B cell (primary cell): ENCODE measurements at regions not wholly inside any gene's neighbourhood (a gene's known extent, or its start where the extent isn't known, plus 50 kb on each side); places are given as distances from the start of the nearest gene placed in this dataset.

ENCODE experiments used
- ATAC-seq: fragments of 200-7000 bp; cut with Tn5 transposase; one replicate; pipeline ENCODE4 v1.10.0; 2021; ENCODE audit warnings: low read depth, mild to moderate bottlenecking, moderate number of reproducible peaks, moderate library complexity
- CTCF ChIA-PET: fragments of 350-600 bp; sonication (Branson Sonifier 250); formaldehyde crosslinking; loops from one replicate; lab custom pipeline; 2021; ENCODE audit warnings: antibody characterized with exemption, inconsistent platforms; lab: Charles Lee
- POLR2A ChIA-PET: fragments of 350-600 bp; sonication (Branson Sonifier 250); formaldehyde crosslinking; loops from one replicate; lab custom pipeline; 2021; ENCODE audit warnings: antibody characterized with exemption; lab: Charles Lee
- DNase-seq: peaks from one replicate; pipeline ENCODE4 v3.0.0; 2013
- H2AFZ ChIP-seq: 2 replicates; pipeline ENCODE4 v1.6.1; 2012; ENCODE audit warnings: mild to moderate bottlenecking, low read depth, low read length; ENCODE audit not compliant: insufficient read depth, poor library complexity, severe bottlenecking
- H3K27ac ChIP-seq, 2 donors: 1 replicate in 1 of 2; 2 replicates in 1 of 2; pipeline ENCODE4 v1.5.1; 2012 to 2013; ENCODE audit warnings: low read length in 2 of 2, mild to moderate bottlenecking in 2 of 2, moderate library complexity in 1 of 2
- H3K27me3 ChIP-seq, 4 experiments: fragments of 200-600 bp in 1 of 4; sonication (generic) in 1 of 4; replicated peaks in 1 of 4; 1 replicate in 2 of 4; 2 replicates in 2 of 4; pipeline versions ENCODE4 v1.6.1 to v1.7.0; 2013 to 2016; ENCODE audit warnings: low read length in 3 of 4, mild to moderate bottlenecking in 2 of 4, mixed read lengths in 1 of 4, moderate library complexity in 1 of 4; ENCODE audit not compliant: insufficient read depth in 4 of 4, control insufficient read depth in 3 of 4; ENCODE audit errors: control extremely low read depth in 1 of 4
- H3K36me3 ChIP-seq, 2 experiments: replicated peaks in 1 of 2; 1 replicate in 1 of 2; 2 replicates in 1 of 2; pipeline versions ENCODE4 v1.6.1 to v1.7.1; 2013; ENCODE audit warnings: low read length in 1 of 2; ENCODE audit not compliant: insufficient read depth in 2 of 2, control insufficient read depth in 1 of 2; ENCODE audit errors: control extremely low read depth in 1 of 2, extremely low read depth in 1 of 2
- H3K4me1 ChIP-seq, 2 donors: fragments of 200-600 bp in 1 of 2; sonication (generic) in 1 of 2; 1 replicate in 1 of 2; 2 replicates in 1 of 2; pipeline versions ENCODE4 v1.5.1 to v1.6.1; 2013 to 2017; ENCODE audit warnings: low read length in 2 of 2; ENCODE audit not compliant: control insufficient read depth in 2 of 2, insufficient read depth in 2 of 2
- H3K4me2 ChIP-seq: replicated peaks from 2 replicates; pipeline ENCODE3; 2012; ENCODE audit warnings: mild to moderate bottlenecking, low read depth, low read length; ENCODE audit not compliant: poor library complexity, severe bottlenecking
- H3K4me3 ChIP-seq, 5 experiments: fragments of 200-600 bp in 1 of 5; sonication (generic) in 1 of 5; 1 replicate in 3 of 5; 2 replicates in 2 of 5; pipeline versions ENCODE4 v1.5.1 to v1.7.0; 2011 to 2016; ENCODE audit warnings: low read length in 4 of 5, mild to moderate bottlenecking in 4 of 5, low read depth in 2 of 5, control low read depth in 1 of 5, moderate library complexity in 1 of 5; ENCODE audit not compliant: insufficient read depth in 1 of 5; ENCODE audit errors: control extremely low read depth in 1 of 5, extremely low read depth in 1 of 5
- H3K79me2 ChIP-seq: fragments of 200-600 bp; sonication (generic); one replicate; pipeline ENCODE4 v1.6.0; 2016; ENCODE audit warnings: low read length; ENCODE audit not compliant: control insufficient read depth, insufficient read depth
- H3K9ac ChIP-seq: fragments of 200-600 bp; sonication (generic); 2 replicates; pipeline ENCODE4 v1.6.1; 2017; ENCODE audit warnings: mild to moderate bottlenecking, low read length, moderate library complexity
- H3K9me3 ChIP-seq, 3 donors: one replicate each; pipeline versions ENCODE4 v1.6.1 to v1.7.1; 2013; ENCODE audit warnings: low read length in 2 of 3; ENCODE audit not compliant: control insufficient read depth in 2 of 3, insufficient read depth in 1 of 3; ENCODE audit errors: control extremely low read depth in 1 of 3
- H4K20me1 ChIP-seq: 2 replicates; pipeline ENCODE4 v1.6.0; 2012; ENCODE audit warnings: mild to moderate bottlenecking, low read length; ENCODE audit not compliant: insufficient read depth, control insufficient read depth, poor library complexity, severe bottlenecking
- H3K27ac Mint-ChIP-seq: one replicate; pipeline ENCODE4 v1.8.0; 2021; ENCODE audit warnings: mixed read lengths
- H3K27me3 Mint-ChIP-seq: one replicate; pipeline ENCODE4 v1.8.0; 2021; ENCODE audit warnings: mixed read lengths
- H3K4me1 Mint-ChIP-seq: one replicate; pipeline ENCODE4 v1.8.0; 2021; ENCODE audit warnings: mixed read lengths
- H3K4me3 Mint-ChIP-seq: one replicate; pipeline ENCODE4 v1.8.0; 2021; ENCODE audit warnings: mixed read lengths
- H3K9me3 Mint-ChIP-seq: one replicate; pipeline ENCODE4 v1.8.0; 2022; ENCODE audit warnings: mixed read lengths; ENCODE audit not compliant: insufficient read depth
- EZH2 ChIP-seq: IDR thresholded peaks from 2 replicates; pipeline ENCODE4 v1.6.1; 2012; ENCODE audit warnings: borderline replicate concordance, low read depth, mild to moderate bottlenecking, moderate library complexity, low read length; ENCODE audit not compliant: insufficient read depth, poor library complexity, severe bottlenecking
- WGBS: methylation state at CpG from one replicate; pipeline ENCODE4 v1.1.5; 2013; ENCODE audit warnings: missing lambda C conversion rate; ENCODE audit not compliant: insufficient coverage; 5-methylcytosine and 5-hydroxymethylcytosine counted together
- intact Hi-C: fragments of 100-400 bp; cut with micrococcal nuclease; formaldehyde crosslinking; loops from one replicate; pipeline ENCODE4 v1.10.0; 2022
- TF ChIP-seq, protein P1 (sequence below): fragments of 200-600 bp; IDR thresholded peaks from one replicate; pipeline ENCODE4 v1.8.0; 2022; ENCODE audit warnings: antibody characterized with exemption, mild to moderate bottlenecking

DNA sequence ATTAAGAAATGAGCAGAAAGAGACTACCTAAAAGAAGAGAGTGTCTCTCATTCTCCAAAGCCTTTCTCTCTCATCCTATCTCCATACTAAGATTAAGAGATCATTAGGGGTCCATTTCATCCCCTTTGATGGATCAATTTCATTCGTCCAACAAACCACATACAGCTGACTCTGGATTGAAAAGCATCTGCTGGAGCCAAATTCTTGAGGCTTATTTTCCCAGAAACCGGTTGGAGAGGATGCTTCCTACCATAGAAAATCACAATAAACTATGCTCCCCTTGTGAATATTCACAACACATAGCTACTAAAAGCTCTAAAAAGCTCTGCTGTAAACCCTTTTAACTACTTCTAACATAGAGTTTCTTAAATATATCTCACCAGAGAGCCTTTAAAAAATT is 755.0 kb upstream of the ZNF608 start:
- Mint-ChIP-seq H3K27me3 (no peaks in the 10 kb centered on the region), H3K4me1 (no peaks in the 10 kb centered on the region), H3K4me3 (no peak overlapping the region), H3K9me3 (no peaks in the 10 kb centered on the region), H3K27ac (no peak overlapping the region)
- no peaks in the 10 kb centered on the region for H3K36me3 ChIP-seq
- no peak for ATAC-seq
- no peaks in the 10 kb centered on the region for H4K20me1 ChIP-seq
- H3K4me3 ChIP-seq = no peak overlapping the region
- H3K79me2 ChIP-seq = no peaks in the 10 kb centered on the region
- TF ChIP-seq EZH2 = no peak
- TF ChIP-seq, protein P1, sequence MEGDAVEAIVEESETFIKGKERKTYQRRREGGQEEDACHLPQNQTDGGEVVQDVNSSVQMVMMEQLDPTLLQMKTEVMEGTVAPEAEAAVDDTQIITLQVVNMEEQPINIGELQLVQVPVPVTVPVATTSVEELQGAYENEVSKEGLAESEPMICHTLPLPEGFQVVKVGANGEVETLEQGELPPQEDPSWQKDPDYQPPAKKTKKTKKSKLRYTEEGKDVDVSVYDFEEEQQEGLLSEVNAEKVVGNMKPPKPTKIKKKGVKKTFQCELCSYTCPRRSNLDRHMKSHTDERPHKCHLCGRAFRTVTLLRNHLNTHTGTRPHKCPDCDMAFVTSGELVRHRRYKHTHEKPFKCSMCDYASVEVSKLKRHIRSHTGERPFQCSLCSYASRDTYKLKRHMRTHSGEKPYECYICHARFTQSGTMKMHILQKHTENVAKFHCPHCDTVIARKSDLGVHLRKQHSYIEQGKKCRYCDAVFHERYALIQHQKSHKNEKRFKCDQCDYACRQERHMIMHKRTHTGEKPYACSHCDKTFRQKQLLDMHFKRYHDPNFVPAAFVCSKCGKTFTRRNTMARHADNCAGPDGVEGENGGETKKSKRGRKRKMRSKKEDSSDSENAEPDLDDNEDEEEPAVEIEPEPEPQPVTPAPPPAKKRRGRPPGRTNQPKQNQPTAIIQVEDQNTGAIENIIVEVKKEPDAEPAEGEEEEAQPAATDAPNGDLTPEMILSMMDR = no peak
- 100% methylated on average over 2 of the region's 2 CpGs for WGBS
- H2AFZ ChIP-seq = no peak overlapping the region
- POLR2A ChIA-PET = no interaction called here
- H3K27ac ChIP-seq = no peak overlapping the region
- no peak overlapping the region for H3K4me2 ChIP-seq
- H3K9me3 ChIP-seq = no peaks in the 10 kb centered on the region
- no peaks in the 10 kb centered on the region for H3K27me3 ChIP-seq
- no peak overlapping the region for H3K9ac ChIP-seq
- CTCF ChIA-PET = no interaction called here
- no peaks in the 10 kb centered on the region for H3K4me1 ChIP-seq
- DNase-seq = no peak
- intact Hi-C loops = no loop called here

DNA sequence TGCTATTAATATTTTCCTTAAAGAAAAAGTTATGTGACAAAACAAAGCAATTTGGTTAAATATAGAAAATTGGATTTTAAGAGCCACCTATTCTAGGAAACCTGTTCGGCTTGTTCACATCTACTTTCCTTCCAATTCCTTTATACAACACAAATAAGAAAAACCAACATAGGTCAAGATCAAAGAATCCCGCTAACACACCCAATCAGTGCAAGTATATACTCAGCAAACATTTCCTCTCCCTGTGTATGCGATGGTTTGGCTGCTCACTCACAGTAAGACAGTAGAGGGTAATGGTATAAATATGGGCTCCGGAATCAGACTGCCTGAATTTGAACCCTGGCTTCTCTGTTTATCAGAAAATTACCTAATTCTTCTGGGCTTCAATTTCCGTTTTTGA is 757.5 kb upstream of the ZNF608 start:
- no peak overlapping the region for H3K9ac ChIP-seq
- intact Hi-C loops = no loop called here
- H3K4me3 ChIP-seq = no peak overlapping the region
- no peaks in the 10 kb centered on the region for H3K27me3 ChIP-seq
- ChIA-PET CTCF (no interaction called here), POLR2A (no interaction called here)
- no peaks in the 10 kb centered on the region for H4K20me1 ChIP-seq
- H3K79me2 ChIP-seq = no peaks in the 10 kb centered on the region
- no peak overlapping the region for H2AFZ ChIP-seq
- Mint-ChIP-seq H3K4me3 (no peak overlapping the region), H3K27ac (no peak overlapping the region), H3K9me3 (no peaks in the 10 kb centered on the region), H3K27me3 (no peaks in the 10 kb centered on the region), H3K4me1 (no peaks in the 10 kb centered on the region)
- no peak overlapping the region for H3K4me2 ChIP-seq
- no peak for DNase-seq
- no CpG with 5 or more reads among the region's 5 CpGs for WGBS
- no peaks in the 10 kb centered on the region for H3K9me3 ChIP-seq
- TF ChIP-seq EZH2 = no peak
- TF ChIP-seq, protein P1 = no peak
- H3K27ac ChIP-seq = no peak overlapping the region
- no peaks in the 10 kb centered on the region for H3K4me1 ChIP-seq
- H3K36me3 ChIP-seq = no peaks in the 10 kb centered on the region
- no peak for ATAC-seq
